GM19238 (cell line): ENCODE measurements at regions not wholly inside any gene's neighbourhood (a gene's known extent, or its start where the extent isn't known, plus 50 kb on each side); places are given as distances from the start of the nearest gene placed in this dataset.

ENCODE experiments used
- DNase-seq: peaks from one replicate; pipeline ENCODE4 v3.0.0; 2011; ENCODE audit warnings: low spot score; ENCODE audit not compliant: insufficient read length

GRCh38 chr1:98482611-98483010 is 178.9 kb upstream of the SNX7 start:
- no peak for DNase-seq

- DNase-seq = no peak
These were observed 181.2 kb upstream of the SNX7 start for GRCh38 chr1:98480271-98480670.

GRCh38 chr1:98478121-98478520 is 183.4 kb upstream of the SNX7 start:
- no peak for DNase-seq

GRCh38 chr1:98472878-98473277 is 188.6 kb upstream of the SNX7 start:
- no peak for DNase-seq

GRCh38 chr1:98471633-98472032 is 189.9 kb upstream of the SNX7 start:
- no peak for DNase-seq

GRCh38 chr1:98468111-98468717 is 193.3 kb upstream of the SNX7 start:
- no peak for DNase-seq

GRCh38 chr1:98467586-98467985 is 193.9 kb upstream of the SNX7 start:
- DNase-seq = no peak

GRCh38 chr1:98467122-98467521 is 194.4 kb upstream of the SNX7 start:
- DNase-seq = no peak

- DNase-seq = no peak
These were observed 199.6 kb upstream of the SNX7 start for GRCh38 chr1:98461873-98462385.

GRCh38 chr1:98460136-98460535 is 201.4 kb upstream of the SNX7 start:
- DNase-seq = no peak

- no peak for DNase-seq
These were observed 202.0 kb upstream of the SNX7 start for GRCh38 chr1:98459486-98459870.

GRCh38 chr1:98458511-98459485 is 202.7 kb upstream of the SNX7 start:
- no peak for DNase-seq

- DNase-seq = no peak
These were observed 204.3 kb upstream of the SNX7 start for GRCh38 chr1:98457248-98457647.

GRCh38 chr1:98454666-98455065 is 206.9 kb upstream of the SNX7 start:
- no peak for DNase-seq

- DNase-seq = no peak
These were observed 208.5 kb upstream of the SNX7 start for GRCh38 chr1:98453066-98453465.

GRCh38 chr1:98452162-98452561 is 209.4 kb upstream of the SNX7 start:
- DNase-seq = no peak

GRCh38 chr1:98441281-98441680 is 220.2 kb upstream of the SNX7 start:
- no peak for DNase-seq

GRCh38 chr1:98439471-98439870 is 222.1 kb upstream of the SNX7 start:
- no peak for DNase-seq

- no peak for DNase-seq
These were observed 224.0 kb upstream of the SNX7 start for GRCh38 chr1:98437540-98437939.

- DNase-seq = no peak
These were observed 224.5 kb upstream of the SNX7 start for GRCh38 chr1:98437011-98437410.

- no peak for DNase-seq
These were observed 231.5 kb upstream of the SNX7 start for GRCh38 chr1:98429965-98430443.

GRCh38 chr1:98428864-98429263 is 232.7 kb upstream of the SNX7 start:
- DNase-seq = no peak
